Natural killer cell (primary cell): ENCODE measurements at regions not wholly inside any gene's neighbourhood (a gene's known extent, or its start where the extent isn't known, plus 50 kb on each side); places are given as distances from the start of the nearest gene placed in this dataset.
"Not testable (repeated sequence)": the region's sequence is repeated elsewhere in the genome, so short reads cannot be mapped to it uniquely, and the experiment has no call there.

Source experiments
- ATAC-seq, 3 donors: fragments of 150-1000 bp in 2 of 3; fragments of 200-7000 bp in 1 of 3; cut with Tn5 transposase; 1 replicate in 1 of 3; 2 replicates in 2 of 3; pipeline ENCODE4 v1.10.0; 2021; ENCODE audit warnings: mild to moderate bottlenecking in 2 of 3, moderate library complexity in 2 of 3
- DNase-seq, 2 donors: peaks; one replicate each; pipeline versions ENCODE4 v3.0.0 to v3.0.0-alpha.2; 2013 to 2021; ENCODE audit warnings: mixed read lengths in 1 of 2
- H3K27ac ChIP-seq: one replicate; pipeline ENCODE4 v1.5.1; 2013; ENCODE audit warnings: mild to moderate bottlenecking, low read length
- H3K27me3 ChIP-seq: one replicate; pipeline ENCODE4 v1.6.1; 2013; ENCODE audit warnings: low read length; ENCODE audit not compliant: control insufficient read depth, insufficient read depth
- H3K36me3 ChIP-seq: one replicate; pipeline ENCODE4 v1.6.1; 2013; ENCODE audit warnings: low read length; ENCODE audit not compliant: control insufficient read depth, insufficient read depth
- H3K4me1 ChIP-seq: one replicate; pipeline ENCODE4 v1.6.1; 2013; ENCODE audit warnings: low read length; ENCODE audit not compliant: control insufficient read depth, insufficient read depth
- H3K4me3 ChIP-seq: one replicate; pipeline ENCODE4 v1.5.1; 2013; ENCODE audit warnings: low read length
- H3K9me3 ChIP-seq: one replicate; pipeline ENCODE4 v1.6.1; 2013; ENCODE audit warnings: low read length; ENCODE audit not compliant: control insufficient read depth, insufficient read depth
- H3K27ac Mint-ChIP-seq, 2 donors: one replicate each; pipeline ENCODE4 v1.8.0; 2022; ENCODE audit warnings: mild to moderate bottlenecking in 2 of 2, mixed read lengths in 2 of 2, moderate library complexity in 1 of 2
- H3K27me3 Mint-ChIP-seq, 2 donors: one replicate each; pipeline ENCODE4 v1.8.0; 2022; ENCODE audit warnings: low read depth in 2 of 2, mixed read lengths in 2 of 2
- H3K36me3 Mint-ChIP-seq: one replicate; pipeline ENCODE4 v1.8.0; 2022; ENCODE audit warnings: mixed read lengths
- H3K4me1 Mint-ChIP-seq, 2 donors: one replicate each; pipeline ENCODE4 v1.8.0; 2022; ENCODE audit warnings: mixed read lengths in 2 of 2
- H3K4me3 Mint-ChIP-seq: one replicate; pipeline ENCODE4 v1.8.0; 2022; ENCODE audit warnings: mild to moderate bottlenecking, moderate library complexity, mixed read lengths
- H3K9me3 Mint-ChIP-seq, 2 donors: one replicate each; pipeline ENCODE4 v1.8.0; 2022; ENCODE audit warnings: mixed read lengths in 2 of 2
- WGBS: methylation state at CpG from one replicate; pipeline ENCODE4 v1.1.7; 2013; ENCODE audit warnings: missing lambda C conversion rate; ENCODE audit not compliant: insufficient coverage; 5-methylcytosine and 5-hydroxymethylcytosine counted together
- intact Hi-C: fragments of 100-400 bp; cut with micrococcal nuclease; formaldehyde crosslinking; loops from one replicate; pipeline ENCODE4 v1.14.2; 2022
- TF ChIP-seq, protein P1 (sequence below): fragments of 200-600 bp; IDR thresholded peaks from one replicate; pipeline ENCODE4 v1.8.0; 2022; ENCODE audit warnings: antibody characterized with exemption

DNA sequence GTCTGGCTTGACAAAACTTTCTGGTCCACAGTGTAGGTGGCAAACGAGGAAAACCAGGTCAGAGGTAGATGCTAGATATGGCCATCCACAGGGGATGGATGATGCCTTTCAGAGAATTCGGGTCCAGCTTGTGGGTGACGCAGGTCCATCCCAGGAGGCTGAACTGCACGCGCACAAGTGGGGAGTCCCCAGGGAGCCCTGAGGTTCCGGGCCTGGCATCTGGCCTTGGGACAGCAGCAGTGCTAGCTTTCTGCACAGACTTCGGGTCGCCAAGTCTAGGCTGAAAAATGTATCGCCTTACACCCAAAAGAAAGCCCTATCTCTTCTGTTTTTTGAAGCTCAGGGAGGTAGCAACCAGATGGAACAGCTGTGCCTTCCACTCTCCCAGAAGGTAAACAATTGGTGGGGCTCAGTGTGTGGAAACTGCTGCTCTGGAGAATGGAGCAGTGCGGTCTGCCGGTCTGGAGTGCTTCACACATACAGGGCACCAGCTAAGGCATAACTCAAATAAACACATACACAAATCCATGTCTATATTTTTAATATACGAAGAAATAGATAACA lies 119.3 kb upstream of the ACBD5 start:
- no peak overlapping the region for H3K4me3 ChIP-seq
- no peak for ATAC-seq
- TF ChIP-seq, protein P1, sequence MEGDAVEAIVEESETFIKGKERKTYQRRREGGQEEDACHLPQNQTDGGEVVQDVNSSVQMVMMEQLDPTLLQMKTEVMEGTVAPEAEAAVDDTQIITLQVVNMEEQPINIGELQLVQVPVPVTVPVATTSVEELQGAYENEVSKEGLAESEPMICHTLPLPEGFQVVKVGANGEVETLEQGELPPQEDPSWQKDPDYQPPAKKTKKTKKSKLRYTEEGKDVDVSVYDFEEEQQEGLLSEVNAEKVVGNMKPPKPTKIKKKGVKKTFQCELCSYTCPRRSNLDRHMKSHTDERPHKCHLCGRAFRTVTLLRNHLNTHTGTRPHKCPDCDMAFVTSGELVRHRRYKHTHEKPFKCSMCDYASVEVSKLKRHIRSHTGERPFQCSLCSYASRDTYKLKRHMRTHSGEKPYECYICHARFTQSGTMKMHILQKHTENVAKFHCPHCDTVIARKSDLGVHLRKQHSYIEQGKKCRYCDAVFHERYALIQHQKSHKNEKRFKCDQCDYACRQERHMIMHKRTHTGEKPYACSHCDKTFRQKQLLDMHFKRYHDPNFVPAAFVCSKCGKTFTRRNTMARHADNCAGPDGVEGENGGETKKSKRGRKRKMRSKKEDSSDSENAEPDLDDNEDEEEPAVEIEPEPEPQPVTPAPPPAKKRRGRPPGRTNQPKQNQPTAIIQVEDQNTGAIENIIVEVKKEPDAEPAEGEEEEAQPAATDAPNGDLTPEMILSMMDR: no peak
- H3K36me3 ChIP-seq: no peaks in the 10 kb centered on the region
- Mint-ChIP-seq H3K27me3 (no peaks in the 10 kb centered on the region), H3K27ac (no peak overlapping the region), H3K36me3 (no peaks in the 10 kb centered on the region), H3K4me3 (no peak overlapping the region), H3K4me1 (peaks cover 0 to 6% of the 10 kb centered on the region in 2 donors), H3K9me3 (no peaks in the 10 kb centered on the region)
- H3K27ac ChIP-seq: no peak overlapping the region
- H3K4me1 ChIP-seq: no peaks in the 10 kb centered on the region
- no peaks in the 10 kb centered on the region for H3K9me3 ChIP-seq
- intact Hi-C loops: loop anchor here (1.0 to 2.0 kb wide), 2 partner anchors 136 to 469 kb away; no protein-coding TSS in a partner anchor
- no peaks in the 10 kb centered on the region for H3K27me3 ChIP-seq
- DNase-seq: no peak
- WGBS: 90% methylated on average over 11 of the region's 12 CpGs

- 96% methylated on average over 8 of the region's 8 CpGs for WGBS
- no peak overlapping the region for H3K4me3 Mint-ChIP-seq
- H3K36me3 Mint-ChIP-seq: no peaks in the 10 kb centered on the region
- peaks cover 4 to 6% of the 10 kb centered on the region in 2 donors for H3K27me3 Mint-ChIP-seq
- H3K27ac Mint-ChIP-seq: no peak overlapping the region
- H3K9me3 Mint-ChIP-seq: no peaks in the 10 kb centered on the region
- Histone ChIP-seq H3K27ac (no peak overlapping the region), H3K36me3 (no peaks in the 10 kb centered on the region), H3K27me3 (no peaks in the 10 kb centered on the region), H3K4me1 (no peaks in the 10 kb centered on the region), H3K9me3 (no peaks in the 10 kb centered on the region), H3K4me3 (no peak overlapping the region)
- TF ChIP-seq, protein P1: no peak
- DNase-seq (no peak), ATAC-seq (no peak)
- intact Hi-C loops: no loop called here
- peaks cover 0 to 14% of the 10 kb centered on the region in 2 donors for H3K4me1 Mint-ChIP-seq
Measured at GRCh38 chr10:27356738-27357137, 116.1 kb upstream of the ACBD5 start.

GRCh38 chr10:27355918-27356573 lies 115.4 kb upstream of the ACBD5 start:
- 90% methylated on average over 7 of the region's 7 CpGs for WGBS

DNA sequence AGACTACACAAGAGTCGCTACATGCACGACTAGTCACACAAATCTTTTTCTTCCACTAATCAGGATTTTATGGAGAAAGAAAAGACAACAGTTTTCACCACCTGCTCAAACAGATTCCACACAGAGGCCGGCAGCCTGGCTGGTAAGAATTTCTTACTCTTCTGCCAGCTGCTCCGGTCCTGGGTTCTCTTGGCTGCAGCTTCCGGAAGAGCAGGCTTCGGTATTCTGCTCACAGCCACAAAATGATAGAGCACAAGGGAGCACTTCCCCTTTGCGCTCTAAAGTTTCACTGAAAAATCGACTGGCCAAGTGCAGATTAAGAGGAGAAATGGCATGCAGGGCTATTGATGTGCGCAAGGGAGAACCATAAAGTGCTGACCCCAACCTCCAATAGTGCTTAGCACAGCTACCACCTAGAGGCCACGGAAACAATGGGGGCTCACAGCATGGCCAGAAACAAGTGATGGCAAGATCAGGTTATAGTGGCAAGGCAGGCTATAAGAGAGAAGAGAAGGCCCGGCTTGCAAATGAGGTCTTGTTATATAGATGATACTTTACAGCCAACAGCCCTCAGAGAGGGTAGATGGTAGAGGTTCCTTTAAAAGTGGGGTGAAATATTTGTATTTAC lies 114.2 kb upstream of the ACBD5 start:
- H3K4me3 ChIP-seq, intact Hi-C loops, H3K9me3 ChIP-seq, H3K4me1 ChIP-seq, H3K27ac ChIP-seq, H3K27me3 ChIP-seq, H3K4me1 Mint-ChIP-seq, H3K36me3 Mint-ChIP-seq, H3K36me3 ChIP-seq, H3K9me3 Mint-ChIP-seq: not testable (repeated sequence)
- peak in 1 of 2 donors; percentile 42 for DNase-seq
- Mint-ChIP-seq H3K4me3 (peak overlapping the region; percentile 72), H3K27ac (peak overlapping the region in 1 of 2 donors; percentile 18), H3K27me3 (peaks cover 6 to 15% of the 10 kb centered on the region in 2 donors)
- WGBS: 49% methylated on average over 6 of the region's 11 CpGs
- ATAC-seq: peak; percentile 46 to 78 (median 71)

More at GRCh38 chr10:27355918-27356573, 115.4 kb upstream of the ACBD5 start:
- H3K36me3 ChIP-seq: no peaks in the 10 kb centered on the region
- no peak for DNase-seq
- no peak for ATAC-seq
- Mint-ChIP-seq H3K27ac (no peak overlapping the region), H3K4me3 (no peak overlapping the region), H3K27me3 (peaks cover 4 to 9% of the 10 kb centered on the region in 2 donors), H3K36me3 (no peaks in the 10 kb centered on the region), H3K9me3 (no peaks in the 10 kb centered on the region), H3K4me1 (peaks cover 0 to 14% of the 10 kb centered on the region in 2 donors)
- no peak overlapping the region for H3K27ac ChIP-seq
- intact Hi-C loops: no loop called here
- H3K4me1 ChIP-seq: no peaks in the 10 kb centered on the region
- no peaks in the 10 kb centered on the region for H3K9me3 ChIP-seq
- TF ChIP-seq, protein P1: no peak
- H3K4me3 ChIP-seq: no peak overlapping the region
- H3K27me3 ChIP-seq: no peaks in the 10 kb centered on the region

DNA sequence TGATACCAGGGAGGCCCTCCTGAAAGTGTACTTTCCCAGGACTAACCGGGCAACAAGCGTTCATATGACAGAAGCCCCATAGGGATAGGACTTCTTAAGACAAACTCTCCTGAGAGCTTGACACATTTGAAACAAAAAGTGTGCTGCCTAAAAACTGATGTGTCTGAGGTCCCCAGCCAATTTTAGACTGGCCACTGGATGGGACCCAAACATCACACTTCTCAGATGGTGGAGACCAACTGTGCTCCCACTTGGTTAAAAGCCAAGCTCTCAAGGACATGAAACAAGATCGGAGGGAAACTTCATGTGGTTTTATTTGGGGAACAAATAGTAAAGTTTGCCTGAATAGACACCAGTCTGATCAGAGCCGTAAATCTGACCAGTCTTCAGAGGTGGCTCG lies 113.5 kb upstream of the ACBD5 start:
- H3K36me3 Mint-ChIP-seq, DNase-seq, H3K27ac ChIP-seq, H3K27me3 ChIP-seq, H3K9me3 ChIP-seq, H3K36me3 ChIP-seq, H3K4me3 ChIP-seq, intact Hi-C loops, H3K4me1 Mint-ChIP-seq, H3K9me3 Mint-ChIP-seq, H3K4me1 ChIP-seq: not testable (repeated sequence)
- peak in 1 of 3 donors; percentile 23 for ATAC-seq
- WGBS: 58% methylated on average over 5 of the region's 5 CpGs
- Mint-ChIP-seq H3K4me3 (peak overlapping the region; percentile 72), H3K27ac (peak overlapping the region in 1 of 2 donors; percentile 18), H3K27me3 (peaks cover 6 to 15% of the 10 kb centered on the region in 2 donors)
